ENCODE measurements at regions not wholly inside any gene's neighbourhood (a gene's known extent, or its start where the extent isn't known, plus 50 kb on each side); places are given as distances from the start of the nearest gene placed in this dataset.

- Histone ChIP-seq H3K9me3 (ENCODE audit: control insufficient read depth, low read depth, low read length) (no peaks in the 10 kb centered on the region), H3K27me3 (ENCODE audit: control insufficient read depth, extremely low read depth, insufficient read depth, low read length) (no peaks in the 10 kb centered on the region), H3K79me2 (ENCODE audit: control insufficient read depth, insufficient read depth, low read length) (no peaks in the 10 kb centered on the region), H3K27ac (ENCODE audit: control insufficient read depth, insufficient read depth, low read length) (no peak overlapping the region), H3K4me1 (ENCODE audit: control insufficient read depth, extremely low read depth, insufficient read depth, low read length) (no peaks in the 10 kb centered on the region), H3K9me1 (ENCODE audit: control insufficient read depth, extremely low read depth, insufficient read depth, low read length) (no peaks in the 10 kb centered on the region), H3K9ac (ENCODE audit: control insufficient read depth, extremely low read depth, insufficient read depth, low read length) (no peak overlapping the region), H3K36me3 (ENCODE audit: control insufficient read depth in 2 of 2, extremely low read depth in 1 of 2, insufficient read depth in 2 of 2, low read length in 2 of 2) (no peaks in the 10 kb centered on the region), H3K4me3 (ENCODE audit: control insufficient read depth in 2 of 3, extremely low read depth in 1 of 3, insufficient read depth in 2 of 3, low read depth in 1 of 3, low read length in 3 of 3) (no peak overlapping the region), H3K4me2 (ENCODE audit: control insufficient read depth, extremely low read depth, insufficient read depth, low read depth, low read length) (no peak overlapping the region), H2AFZ (ENCODE audit: control insufficient read depth, low read length) (no peak overlapping the region), H4K20me1 (ENCODE audit: control insufficient read depth, extremely low read depth, insufficient read depth, low read length) (no peaks in the 10 kb centered on the region)
- DNase-seq (ENCODE audit: low read depth, low spot score) (no peak), FAIRE-seq (no peak)
- TF ChIP-seq CTCF (optimal IDR thresholded peaks at IDR 0.05 in 1 of 3, IDR thresholded peaks at IDR 0.05 in 1 of 3, conservative IDR thresholded peaks at IDR 0.05 in 1 of 3; ENCODE audit: extremely low read depth in 1 of 3, insufficient read depth in 2 of 3, low read length in 3 of 3) (no peak), EZH2 (IDR thresholded peaks at IDR 0.05; ENCODE audit: low read length) (no peak)
- dilution Hi-C loops (cut with MboI; ENCODE audit: extremely low pct_ligation_motif_present, low sequenced_read_pairs) = no loop called here
Observed at GRCh38 chr11:93067881-93068390, 98.5 kb downstream of the MTNR1B start.

- dilution Hi-C loops (cut with MboI; ENCODE audit: extremely low pct_ligation_motif_present, low sequenced_read_pairs) = no loop called here
- Histone ChIP-seq H3K4me3 (ENCODE audit: control insufficient read depth in 2 of 3, extremely low read depth in 1 of 3, insufficient read depth in 2 of 3, low read depth in 1 of 3, low read length in 3 of 3) (no peak overlapping the region), H3K27me3 (ENCODE audit: control insufficient read depth, extremely low read depth, insufficient read depth, low read length) (no peaks in the 10 kb centered on the region), H3K79me2 (ENCODE audit: control insufficient read depth, insufficient read depth, low read length) (no peaks in the 10 kb centered on the region), H3K4me2 (ENCODE audit: control insufficient read depth, extremely low read depth, insufficient read depth, low read depth, low read length) (no peak overlapping the region), H2AFZ (ENCODE audit: control insufficient read depth, low read length) (no peak overlapping the region), H3K27ac (ENCODE audit: control insufficient read depth, insufficient read depth, low read length) (no peak overlapping the region), H4K20me1 (ENCODE audit: control insufficient read depth, extremely low read depth, insufficient read depth, low read length) (no peaks in the 10 kb centered on the region), H3K4me1 (ENCODE audit: control insufficient read depth, extremely low read depth, insufficient read depth, low read length) (no peaks in the 10 kb centered on the region), H3K36me3 (ENCODE audit: control insufficient read depth in 2 of 2, extremely low read depth in 1 of 2, insufficient read depth in 2 of 2, low read length in 2 of 2) (no peaks in the 10 kb centered on the region), H3K9me1 (ENCODE audit: control insufficient read depth, extremely low read depth, insufficient read depth, low read length) (no peaks in the 10 kb centered on the region), H3K9ac (ENCODE audit: control insufficient read depth, extremely low read depth, insufficient read depth, low read length) (no peak overlapping the region), H3K9me3 (ENCODE audit: control insufficient read depth, low read depth, low read length) (no peaks in the 10 kb centered on the region)
- no peak for TF ChIP-seq CTCF (optimal IDR thresholded peaks at IDR 0.05 in 1 of 3, IDR thresholded peaks at IDR 0.05 in 1 of 3, conservative IDR thresholded peaks at IDR 0.05 in 1 of 3; ENCODE audit: extremely low read depth in 1 of 3, insufficient read depth in 2 of 3, low read length in 3 of 3)
- no peak for TF ChIP-seq EZH2 (IDR thresholded peaks at IDR 0.05; ENCODE audit: low read length)
- DNase-seq (ENCODE audit: low read depth, low spot score) (no peak), FAIRE-seq (no peak)
Observed at GRCh38 chr11:93072229-93072914, 102.9 kb downstream of the MTNR1B start.
